H9 (cell line): ENCODE measurements at regions not wholly inside any gene's neighbourhood (a gene's known extent, or its start where the extent isn't known, plus 50 kb on each side); places are given as distances from the start of the nearest gene placed in this dataset.
A peak's percentile ranks its signal among the peaks of the same experiment; 100 is the strongest.

Experiments used
- DNase-seq: peaks from one replicate; pipeline ENCODE4 v3.0.0-alpha.2; 2017
- H2AFZ ChIP-seq: one replicate; pipeline ENCODE4 v1.6.1; 2013; ENCODE audit warnings: mild to moderate bottlenecking, low read length, control low read depth, moderate library complexity
- H2AK5ac ChIP-seq: 2 replicates; pipeline ENCODE4 v1.6.1; 2013; ENCODE audit warnings: low read length, control low read depth, mixed read lengths; ENCODE audit not compliant: insufficient read length
- H2BK120ac ChIP-seq: one replicate; pipeline ENCODE4 v1.6.1; 2013; ENCODE audit warnings: low read depth, mild to moderate bottlenecking, low read length, control low read depth, inconsistent platforms; ENCODE audit not compliant: poor library complexity, severe bottlenecking
- H2BK12ac ChIP-seq: 2 replicates; pipeline ENCODE4 v1.6.1; 2013; ENCODE audit warnings: low read length, control low read depth, mixed read lengths, low read depth; ENCODE audit not compliant: insufficient read length
- H2BK15ac ChIP-seq: 2 replicates; pipeline ENCODE4 v1.6.1; 2013; ENCODE audit warnings: low read depth, low read length, control low read depth
- H2BK20ac ChIP-seq: one replicate; pipeline ENCODE4 v1.6.1; 2013; ENCODE audit warnings: low read depth, mild to moderate bottlenecking, low read length, control low read depth, inconsistent platforms; ENCODE audit not compliant: poor library complexity, severe bottlenecking
- H2BK5ac ChIP-seq: 2 replicates; pipeline ENCODE4 v1.6.1; 2013; ENCODE audit warnings: low read length, control low read depth, mixed read lengths; ENCODE audit not compliant: insufficient read length
- H3K14ac ChIP-seq: 2 replicates; pipeline ENCODE4 v1.6.1; 2013; ENCODE audit warnings: low read length, control low read depth; ENCODE audit not compliant: insufficient read depth
- H3K18ac ChIP-seq: 2 replicates; pipeline ENCODE4 v1.6.1; 2013; ENCODE audit warnings: low read depth, mild to moderate bottlenecking, mixed read lengths, low read length, control low read depth; ENCODE audit not compliant: insufficient read length
- H3K23ac ChIP-seq: 2 replicates; pipeline ENCODE4 v1.6.1; 2013; ENCODE audit warnings: low read length, control low read depth, mixed read lengths, low read depth; ENCODE audit not compliant: insufficient read length
- H3K23me2 ChIP-seq: 2 replicates; pipeline ENCODE4 v1.6.1; 2013; ENCODE audit warnings: low read depth, mild to moderate bottlenecking, mixed read lengths, low read length, control low read depth; ENCODE audit not compliant: insufficient read length, poor library complexity, severe bottlenecking
- H3K27ac ChIP-seq: 2 replicates; pipeline ENCODE4 v1.5.1; 2013; ENCODE audit warnings: low read length, control low read depth, mixed read lengths, low read depth; ENCODE audit not compliant: insufficient read length
- H3K27me3 ChIP-seq: 2 replicates; pipeline ENCODE4 v1.6.1; 2013; ENCODE audit warnings: low read length, control low read depth, inconsistent platforms; ENCODE audit not compliant: insufficient read depth
- H3K4ac ChIP-seq: 2 replicates; pipeline ENCODE4 v1.6.1; 2013; ENCODE audit warnings: low read depth, mild to moderate bottlenecking, control low read depth, inconsistent platforms, low read length, moderate library complexity
- H3K4me1 ChIP-seq: 2 replicates; pipeline ENCODE4 v1.6.1; 2013; ENCODE audit warnings: low read length, control low read depth, inconsistent platforms; ENCODE audit not compliant: insufficient read depth
- H3K4me2 ChIP-seq: 2 replicates; pipeline ENCODE4 v1.6.1; 2013; ENCODE audit warnings: low read length, control low read depth, mixed read lengths; ENCODE audit not compliant: insufficient read length, insufficient read depth
- H3K56ac ChIP-seq: 2 replicates; pipeline ENCODE4 v1.6.1; 2013; ENCODE audit warnings: low read depth, mild to moderate bottlenecking, mixed read lengths, low read length, control low read depth; ENCODE audit not compliant: insufficient read length
- H3K79me1 ChIP-seq: 2 replicates; pipeline ENCODE4 v1.6.1; 2013; ENCODE audit warnings: low read depth, mild to moderate bottlenecking, moderate library complexity, low read length, control low read depth, inconsistent platforms; ENCODE audit not compliant: insufficient read depth, poor library complexity, severe bottlenecking
- H3K79me2 ChIP-seq: 2 replicates; pipeline ENCODE4 v1.6.1; 2013; ENCODE audit warnings: low read length, control low read depth, inconsistent platforms; ENCODE audit not compliant: insufficient read depth
- H3K9ac ChIP-seq: 2 replicates; pipeline ENCODE4 v1.6.1; 2013; ENCODE audit warnings: low read length, control low read depth, mixed read lengths; ENCODE audit not compliant: insufficient read length; ENCODE audit errors: extremely low read depth
- H3K9me3 ChIP-seq: one replicate; pipeline ENCODE4 v1.6.1; 2013; ENCODE audit warnings: low read depth, low read length, inconsistent platforms; ENCODE audit not compliant: control insufficient read depth
- H3T11ph ChIP-seq: one replicate; pipeline ENCODE4 v1.6.1; 2013; ENCODE audit warnings: mild to moderate bottlenecking, low read length, control low read depth, inconsistent platforms
- H4K20me1 ChIP-seq: one replicate; pipeline ENCODE4 v1.6.1; 2013; ENCODE audit not compliant: control insufficient read depth, insufficient read length, insufficient read depth
- H4K5ac ChIP-seq: 2 replicates; pipeline ENCODE4 v1.6.1; 2013; ENCODE audit warnings: low read depth, mild to moderate bottlenecking, mixed read lengths, low read length, control low read depth; ENCODE audit not compliant: insufficient read length
- H4K8ac ChIP-seq: replicated peaks from 2 replicates; pipeline ENCODE4 v1.6.1; 2013; ENCODE audit warnings: low read length, control low read depth, mixed read lengths, low read depth; ENCODE audit not compliant: insufficient read length
- H4K91ac ChIP-seq: 2 replicates; pipeline ENCODE4 v1.6.1; 2013; ENCODE audit warnings: low read depth, mild to moderate bottlenecking, moderate library complexity, mixed read lengths, low read length, control low read depth; ENCODE audit not compliant: insufficient read length
- H3K27ac Mint-ChIP-seq, 3 experiments: 2 replicates in 2 of 3; 3 replicates in 1 of 3; pipeline ENCODE4 v1.8.0; 2020 to 2021; ENCODE audit warnings: mixed read lengths in 3 of 3, mild to moderate bottlenecking in 1 of 3, moderate library complexity in 1 of 3
- H3K27me3 Mint-ChIP-seq: 2 replicates; pipeline ENCODE4 v1.8.0; 2021; ENCODE audit warnings: low read depth, mild to moderate bottlenecking, moderate library complexity, mixed read lengths
- H3K36me3 Mint-ChIP-seq, 3 experiments: 2 replicates in 2 of 3; 3 replicates in 1 of 3; pipeline ENCODE4 v1.8.0; 2020 to 2021; ENCODE audit warnings: low read depth in 3 of 3, mixed read lengths in 3 of 3; ENCODE audit not compliant: insufficient read depth in 1 of 3
- H3K4me1 Mint-ChIP-seq, 2 experiments: 2 replicates each; pipeline ENCODE4 v1.8.0; 2020; ENCODE audit warnings: mixed read lengths in 2 of 2
- H3K4me3 Mint-ChIP-seq, 2 experiments: 2 replicates in 1 of 2; 3 replicates in 1 of 2; pipeline ENCODE4 v1.8.0; 2020 to 2021; ENCODE audit warnings: mild to moderate bottlenecking in 2 of 2, mixed read lengths in 2 of 2, moderate library complexity in 1 of 2
- H3K9me3 Mint-ChIP-seq, 2 experiments: 2 replicates in 1 of 2; 3 replicates in 1 of 2; pipeline ENCODE4 v1.8.0; 2020; ENCODE audit warnings: mild to moderate bottlenecking in 2 of 2, mixed read lengths in 2 of 2, moderate library complexity in 1 of 2
- WGBS: extraction: QIAGEN DNeasy Blood & Tissue Kit; methylation state at CpG from one replicate; pipeline ENCODE4 v1.1.7; 2013; ENCODE audit warnings: missing lambda C conversion rate, low lambda C conversion rate, mixed read lengths; ENCODE audit not compliant: insufficient read length; ENCODE audit errors: extremely low coverage; 5-methylcytosine and 5-hydroxymethylcytosine counted together
- TF ChIP-seq, protein P1 (sequence below): fragments of 200-600 bp; sonication (generic); conservative IDR thresholded peaks from 3 replicates; pipeline ENCODE4 v1.8.0; 2021; ENCODE audit warnings: antibody characterized with exemption, mild to moderate bottlenecking

DNA sequence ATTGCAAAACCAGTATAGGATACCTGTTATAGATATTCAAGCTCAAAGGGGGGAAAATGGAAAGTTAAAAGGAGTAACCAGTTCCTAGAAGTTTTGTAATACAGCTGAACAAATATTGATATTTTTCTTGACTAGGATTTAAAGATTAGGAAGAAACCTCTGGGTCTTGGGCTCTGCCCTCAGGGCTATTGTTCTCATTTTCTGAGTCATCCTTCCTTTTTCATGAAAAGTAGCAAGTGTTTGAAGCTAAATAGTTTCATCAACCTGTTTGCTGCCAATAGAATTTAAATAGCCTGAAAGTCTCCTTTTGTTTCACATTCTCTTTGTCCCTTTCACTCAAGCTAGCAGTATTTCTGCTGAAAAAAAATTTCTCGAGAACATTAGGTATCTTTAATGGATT lies 1061.1 kb upstream of the GHITM start:
- no peak overlapping the region for H2AFZ ChIP-seq
- Mint-ChIP-seq H3K4me1 (peaks cover 26 to 38% of the 10 kb centered on the region in 2 experiments), H3K36me3 (peaks cover 17 to 52% (median 24%) of the 10 kb centered on the region in 3 experiments), H3K27me3 (no peaks in the 10 kb centered on the region), H3K4me3 (no peak overlapping the region), H3K27ac (peak overlapping the region; percentile 16 to 99 (median 94); a peak in 5 of 7 replicates), H3K9me3 (peaks cover 18 to 29% of the 10 kb centered on the region in 2 experiments)
- H2BK120ac ChIP-seq, result no peak overlapping the region
- H3T11ph ChIP-seq, result no peak overlapping the region
- no peak overlapping the region for H3K18ac ChIP-seq
- no peak overlapping the region for H2BK20ac ChIP-seq
- H3K9ac ChIP-seq, result no peak overlapping the region
- TF ChIP-seq, protein P1, sequence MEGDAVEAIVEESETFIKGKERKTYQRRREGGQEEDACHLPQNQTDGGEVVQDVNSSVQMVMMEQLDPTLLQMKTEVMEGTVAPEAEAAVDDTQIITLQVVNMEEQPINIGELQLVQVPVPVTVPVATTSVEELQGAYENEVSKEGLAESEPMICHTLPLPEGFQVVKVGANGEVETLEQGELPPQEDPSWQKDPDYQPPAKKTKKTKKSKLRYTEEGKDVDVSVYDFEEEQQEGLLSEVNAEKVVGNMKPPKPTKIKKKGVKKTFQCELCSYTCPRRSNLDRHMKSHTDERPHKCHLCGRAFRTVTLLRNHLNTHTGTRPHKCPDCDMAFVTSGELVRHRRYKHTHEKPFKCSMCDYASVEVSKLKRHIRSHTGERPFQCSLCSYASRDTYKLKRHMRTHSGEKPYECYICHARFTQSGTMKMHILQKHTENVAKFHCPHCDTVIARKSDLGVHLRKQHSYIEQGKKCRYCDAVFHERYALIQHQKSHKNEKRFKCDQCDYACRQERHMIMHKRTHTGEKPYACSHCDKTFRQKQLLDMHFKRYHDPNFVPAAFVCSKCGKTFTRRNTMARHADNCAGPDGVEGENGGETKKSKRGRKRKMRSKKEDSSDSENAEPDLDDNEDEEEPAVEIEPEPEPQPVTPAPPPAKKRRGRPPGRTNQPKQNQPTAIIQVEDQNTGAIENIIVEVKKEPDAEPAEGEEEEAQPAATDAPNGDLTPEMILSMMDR, result no peak
- H3K23ac ChIP-seq, result no peak overlapping the region
- H3K23me2 ChIP-seq, result no peaks in the 10 kb centered on the region
- H3K56ac ChIP-seq, result no peak overlapping the region
- H2BK12ac ChIP-seq, result no peak overlapping the region
- no peak overlapping the region for H2AK5ac ChIP-seq
- no peak overlapping the region for H4K8ac ChIP-seq
- no peak overlapping the region for H4K5ac ChIP-seq
- no peaks in the 10 kb centered on the region for H3K27me3 ChIP-seq
- no peak for DNase-seq
- H3K27ac ChIP-seq, result peak overlapping the region; percentile 72
- H3K14ac ChIP-seq, result no peak overlapping the region
- H3K79me1 ChIP-seq, result no peaks in the 10 kb centered on the region
- H3K4me1 ChIP-seq, result peaks cover 4% of the 10 kb centered on the region; the same call in 1 of the 2 replicates
- H4K20me1 ChIP-seq, result no peaks in the 10 kb centered on the region
- no peak overlapping the region for H3K4ac ChIP-seq
- no CpG with 5 or more reads among the region's 1 CpG for WGBS
- no peak overlapping the region for H2BK15ac ChIP-seq
- no peaks in the 10 kb centered on the region for H3K79me2 ChIP-seq
- H3K9me3 ChIP-seq, result no peaks in the 10 kb centered on the region
- H3K4me2 ChIP-seq, result no peak overlapping the region
- H2BK5ac ChIP-seq, result no peak overlapping the region
- no peak overlapping the region for H4K91ac ChIP-seq
